HepG2 (cell line): ENCODE measurements at regions not wholly inside any gene's neighbourhood (a gene's known extent, or its start where the extent isn't known, plus 50 kb on each side); places are given as distances from the start of the nearest gene placed in this dataset.

ENCODE experiments used
- ATAC-seq: fragments of 200-7000 bp; cut with Tn5 transposase; 3 replicates; pipeline ENCODE4 v1.9.1; 2020; ENCODE audit warnings: mild to moderate bottlenecking, moderate library complexity
- BruUV-seq: library from RNA; stranded (reverse); fragments of 400-500 nt; replicated peaks from 2 replicates; lab custom pipeline; 2021; lab: Mats Ljungman, UMichigan
- CTCF ChIA-PET: fragments of 300-600 bp; formaldehyde crosslinking; extraction: SDS; loops from one replicate; lab custom pipeline; 2021; ENCODE audit warnings: low total read pairs, inconsistent platforms, low intra/inter-chr PET ratio; lab: Yijun Ruan, JAX
- POLR2A ChIA-PET: fragments of 350-600 bp; sonication (Branson Sonifier 250); formaldehyde crosslinking; loops from one replicate; lab custom pipeline; 2020; ENCODE audit warnings: antibody characterized with exemption, inconsistent platforms; lab: Yijun Ruan, JAX
- DNase-seq: peaks from one replicate; pipeline ENCODE4 v3.0.0-alpha.2; 2015; ENCODE audit warnings: low spot score
- FAIRE-seq: peaks from 3 replicates; lab custom pipeline; 2011; peaks lifted over from hg19 to GRCh38; lab: Jason Lieb, UNC
- H2AFZ ChIP-seq: one replicate; pipeline ENCODE4 v1.6.1; 2011; ENCODE audit warnings: low read length, inconsistent platforms
- H3K27ac ChIP-seq: fragments of 300-600 bp; 3 replicates; pipeline ENCODE4 v1.8.0; 2011; ENCODE audit warnings: mixed run types, mild to moderate bottlenecking, mixed read lengths, low read length, inconsistent platforms; ENCODE audit not compliant: insufficient read depth; ENCODE audit errors: extremely low read length
- H3K27me3 ChIP-seq, 2 experiments: fragments of 200-600 bp in 1 of 2; 2 replicates in 1 of 2; 3 replicates in 1 of 2; pipeline versions ENCODE4 v1.6.0 to v1.8.0; 2011; ENCODE audit warnings: low read length in 2 of 2, mild to moderate bottlenecking in 2 of 2, moderate library complexity in 2 of 2, inconsistent platforms in 1 of 2; ENCODE audit not compliant: insufficient read depth in 2 of 2, control insufficient read depth in 1 of 2
- H3K36me3 ChIP-seq, 2 experiments: fragments of 200-600 bp in 1 of 2; replicated peaks in 1 of 2; 2 replicates in 1 of 2; 3 replicates in 1 of 2; pipeline versions ENCODE4 v1.5.1 to v1.8.0; 2011; ENCODE audit warnings: low read length in 2 of 2, inconsistent platforms in 1 of 2; ENCODE audit not compliant: insufficient read depth in 2 of 2, control insufficient read depth in 1 of 2
- H3K4me1 ChIP-seq: 2 replicates; pipeline ENCODE4 v1.5.1; 2012; ENCODE audit warnings: low read length, inconsistent platforms; ENCODE audit not compliant: insufficient read depth
- H3K4me2 ChIP-seq: 2 replicates; pipeline ENCODE4 v1.6.0; 2011; ENCODE audit warnings: low read depth, low read length, inconsistent platforms
- H3K4me3 ChIP-seq, 3 experiments: fragments of 200-600 bp in 1 of 3; sonication (generic), shearing (Covaris generic) in 1 of 3; replicated peaks in 1 of 3; 2 replicates each; pipeline ENCODE4 v1.5.1; 2011 to 2016; ENCODE audit warnings: low read length in 3 of 3, inconsistent platforms in 2 of 3, low read depth in 2 of 3, mild to moderate bottlenecking in 2 of 3, control low read depth in 1 of 3, mixed read lengths in 1 of 3; ENCODE audit not compliant: insufficient read depth in 1 of 3
- H3K79me2 ChIP-seq: one replicate; pipeline ENCODE4 v1.6.1; 2011; ENCODE audit warnings: low read length, inconsistent platforms; ENCODE audit not compliant: insufficient read depth
- H3K9ac ChIP-seq: 2 replicates; pipeline ENCODE4 v1.6.0; 2011; ENCODE audit warnings: mild to moderate bottlenecking, low read depth, low read length, inconsistent platforms; ENCODE audit not compliant: insufficient read depth
- H3K9me3 ChIP-seq: 2 replicates; pipeline ENCODE4 v1.5.1; 2012; ENCODE audit warnings: mild to moderate bottlenecking, low read length
- H4K20me1 ChIP-seq: 2 replicates; pipeline ENCODE4 v1.6.0; 2011; ENCODE audit warnings: inconsistent platforms, mild to moderate bottlenecking, low read length, moderate library complexity; ENCODE audit not compliant: insufficient read depth
- AFF4 ChIP-seq: sonication (generic); formaldehyde crosslinking; IDR thresholded peaks from 2 replicates; pipeline ENCODE4 v1.4.0; 2020; ENCODE audit warnings: missing genetic modification reagents
- ARNT ChIP-seq: fragments of 450-650 bp; IDR thresholded peaks from 2 replicates; pipeline ENCODE4 v1.6.1; 2017
- HOMEZ ChIP-seq: IDR thresholded peaks from 2 replicates; pipeline ENCODE4 v1.6.1; 2016; ENCODE audit warnings: low read depth
- NFAT5 ChIP-seq: sonication (generic); formaldehyde crosslinking; IDR thresholded peaks from 2 replicates; pipeline ENCODE4 v1.4.0; 2020; ENCODE audit warnings: missing genetic modification reagents
- PLRG1 ChIP-seq: fragments of 450-650 bp; conservative IDR thresholded peaks from 2 replicates; pipeline ENCODE4 v1.6.1; 2016
- POLR2A ChIP-seq, 2 experiments: IDR thresholded peaks; 2 replicates each; pipeline ENCODE4 v1.6.1; 2011; ENCODE audit warnings: low read depth in 2 of 2, low read length in 2 of 2, mild to moderate bottlenecking in 1 of 2, moderate library complexity in 1 of 2; ENCODE audit not compliant: insufficient read depth in 1 of 2
- XBP1 ChIP-seq: sonication (generic); formaldehyde crosslinking; IDR thresholded peaks from 2 replicates; pipeline ENCODE4 v1.5.0; 2020; ENCODE audit warnings: missing genetic modification reagents
- ZBTB26 ChIP-seq: IDR thresholded peaks from 2 replicates; pipeline ENCODE4 v1.6.1; 2016; ENCODE audit warnings: missing compliant biosample characterization, missing genetic modification reagents, borderline replicate concordance
- ZBTB7A ChIP-seq: sonication (generic); formaldehyde crosslinking; IDR thresholded peaks from 2 replicates; pipeline ENCODE4 v1.8.0; 2022; ENCODE audit warnings: mild to moderate bottlenecking, missing genetic modification reagents
- ZNF773 ChIP-seq: sonication (generic); formaldehyde crosslinking; IDR thresholded peaks from 2 replicates; pipeline ENCODE4 v1.4.0; 2020; ENCODE audit warnings: missing genetic modification reagents, borderline replicate concordance
- WGBS: methylation state at CpG from one replicate; pipeline ENCODE4 v1.1.6; 2017; ENCODE audit warnings: low lambda C conversion rate; 5-methylcytosine and 5-hydroxymethylcytosine counted together
- in situ Hi-C: cut with HindIII; loops from 2 replicates; pipeline ENCODE4 v1.10.0; 2017; ENCODE audit warnings: low pct_unique_long_range_greater_than_20kb; ENCODE audit not compliant: extremely low pct_ligation_motif_present
- intact Hi-C: fragments of 100-400 bp; cut with micrococcal nuclease; formaldehyde crosslinking; loops from one replicate; pipeline ENCODE4 v1.10.0; 2022; ENCODE audit not compliant: unreplicated experiment

- TF ChIP-seq NFAT5 (no peak), PLRG1 (no peak), POLR2A (IDR thresholded peaks at IDR 0.05; ENCODE audit: insufficient read depth in 1 of 2, low read depth in 2 of 2, low read length in 2 of 2) (no peak), ZBTB7A (no peak), HOMEZ (no peak)
- TF ChIP-seq, all 625 proteins: peak for 0
Observed at GRCh38 chr5:155211764-155212163, 198.2 kb downstream of the KIF4B start (continued).

- in situ Hi-C loops, result no loop called here
- H3K4me2 ChIP-seq, result no peak overlapping the region
- ATAC-seq (no peak), FAIRE-seq (no peak), DNase-seq (no peak)
- H3K9ac ChIP-seq, result no peak overlapping the region
- H3K79me2 ChIP-seq, result no peaks in the 10 kb centered on the region
- no peak overlapping the region for H3K27ac ChIP-seq
- no peak overlapping the region for H2AFZ ChIP-seq
- no peaks in the 10 kb centered on the region for H3K9me3 ChIP-seq
- no TSS peak for BruUV-seq
- no peaks in the 10 kb centered on the region for H3K36me3 ChIP-seq
- H3K27me3 ChIP-seq, result no peaks in the 10 kb centered on the region; a peak in 1 of 5 replicates
- intact Hi-C loops, result no loop called here
- H3K4me3 ChIP-seq, result no peak overlapping the region
- no peaks in the 10 kb centered on the region for H3K4me1 ChIP-seq
- H4K20me1 ChIP-seq, result no peaks in the 10 kb centered on the region
- WGBS, result 7% methylated on average over 6 of the region's 6 CpGs
- POLR2A ChIA-PET, result no interaction called here
- CTCF ChIA-PET, result no interaction called here
- TF ChIP-seq ARNT, result no peak
- TF ChIP-seq XBP1, result no peak
- TF ChIP-seq ZBTB26, result no peak
- no peak for TF ChIP-seq AFF4 (CRISPR knock-in tag)
- TF ChIP-seq ZNF773 (CRISPR knock-in tag), result no peak
Observed at GRCh38 chr5:155222393-155222792, 208.8 kb downstream of the KIF4B start.
